ENCODE measurements at regions not wholly inside any gene's neighbourhood (a gene's known extent, or its start where the extent isn't known, plus 50 kb on each side); places are given as distances from the start of the nearest gene placed in this dataset.

DNA sequence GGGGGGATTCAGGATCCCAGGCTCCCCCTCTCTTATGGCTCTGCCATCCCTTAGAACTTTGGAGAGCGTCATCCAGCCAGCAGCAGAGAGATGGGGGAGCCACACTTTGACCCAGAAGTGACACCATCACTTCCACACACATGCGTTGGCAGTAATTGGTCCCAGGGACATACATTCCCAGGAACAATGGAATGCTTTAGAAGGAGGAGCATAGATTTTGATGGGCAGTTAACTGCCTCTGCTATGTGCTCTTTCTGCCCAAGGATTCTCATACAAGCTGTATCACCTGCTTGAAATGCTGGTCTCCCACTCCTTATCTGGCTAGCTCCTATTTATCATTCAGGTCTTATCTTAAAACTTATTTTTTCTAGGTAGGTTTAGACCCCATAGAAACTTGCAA lies 109.0 kb upstream of the RPH3A start:
- no peaks in the 10 kb centered on the region for H3K9me3 ChIP-seq (ENCODE audit: control insufficient read depth, insufficient read depth, low read depth, low read length)
- TF ChIP-seq, protein P1, sequence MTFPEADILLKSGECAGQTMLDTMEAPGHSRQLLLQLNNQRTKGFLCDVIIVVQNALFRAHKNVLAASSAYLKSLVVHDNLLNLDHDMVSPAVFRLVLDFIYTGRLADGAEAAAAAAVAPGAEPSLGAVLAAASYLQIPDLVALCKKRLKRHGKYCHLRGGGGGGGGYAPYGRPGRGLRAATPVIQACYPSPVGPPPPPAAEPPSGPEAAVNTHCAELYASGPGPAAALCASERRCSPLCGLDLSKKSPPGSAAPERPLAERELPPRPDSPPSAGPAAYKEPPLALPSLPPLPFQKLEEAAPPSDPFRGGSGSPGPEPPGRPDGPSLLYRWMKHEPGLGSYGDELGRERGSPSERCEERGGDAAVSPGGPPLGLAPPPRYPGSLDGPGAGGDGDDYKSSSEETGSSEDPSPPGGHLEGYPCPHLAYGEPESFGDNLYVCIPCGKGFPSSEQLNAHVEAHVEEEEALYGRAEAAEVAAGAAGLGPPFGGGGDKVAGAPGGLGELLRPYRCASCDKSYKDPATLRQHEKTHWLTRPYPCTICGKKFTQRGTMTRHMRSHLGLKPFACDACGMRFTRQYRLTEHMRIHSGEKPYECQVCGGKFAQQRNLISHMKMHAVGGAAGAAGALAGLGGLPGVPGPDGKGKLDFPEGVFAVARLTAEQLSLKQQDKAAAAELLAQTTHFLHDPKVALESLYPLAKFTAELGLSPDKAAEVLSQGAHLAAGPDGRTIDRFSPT (tag by site-specific recombination; IDR thresholded peaks at IDR 0.05), result no peak
- no peak for TF ChIP-seq ZNF426 (tag by site-specific recombination; IDR thresholded peaks at IDR 0.05)
- no peak for TF ChIP-seq ZNF707 (tag by site-specific recombination; IDR thresholded peaks at IDR 0.05)
- TF ChIP-seq ZNF223 (tag by site-specific recombination; IDR thresholded peaks at IDR 0.05), result no peak
- no peak for TF ChIP-seq ZNF19 (tag by site-specific recombination; IDR thresholded peaks at IDR 0.05; ENCODE audit: low read depth)
- TF ChIP-seq ZNF530 (tag by site-specific recombination; IDR thresholded peaks at IDR 0.05; ENCODE audit: low read depth), result no peak
- TF ChIP-seq YY1 (tag by site-specific recombination; IDR thresholded peaks at IDR 0.05), result no peak
- no peak for TF ChIP-seq GLIS2 (tag by site-specific recombination; IDR thresholded peaks at IDR 0.05)
- TF ChIP-seq ZNF677 (tag by site-specific recombination; IDR thresholded peaks at IDR 0.05), result no peak
- no peak for TF ChIP-seq ZNF792 (tag by site-specific recombination; IDR thresholded peaks at IDR 0.05)
- no peak for TF ChIP-seq ZNF302 (tag by site-specific recombination; IDR thresholded peaks at IDR 0.05; ENCODE audit: low read depth)
- H3K4me1 ChIP-seq (ENCODE audit: control insufficient read depth, insufficient read depth, low read length), result no peaks in the 10 kb centered on the region
- ChIA-PET CTCF (no interaction called here), POLR2A (no interaction called here)
- H3K4me3 ChIP-seq (ENCODE audit: low read depth, low read length), result no peak overlapping the region
- no peak overlapping the region for H3K27ac ChIP-seq (ENCODE audit: extremely low read depth, low read depth, low read length)
- H3K36me3 ChIP-seq (ENCODE audit: control insufficient read depth in 2 of 2, insufficient read depth in 1 of 2, low read length in 2 of 2), result no peaks in the 10 kb centered on the region

DNA sequence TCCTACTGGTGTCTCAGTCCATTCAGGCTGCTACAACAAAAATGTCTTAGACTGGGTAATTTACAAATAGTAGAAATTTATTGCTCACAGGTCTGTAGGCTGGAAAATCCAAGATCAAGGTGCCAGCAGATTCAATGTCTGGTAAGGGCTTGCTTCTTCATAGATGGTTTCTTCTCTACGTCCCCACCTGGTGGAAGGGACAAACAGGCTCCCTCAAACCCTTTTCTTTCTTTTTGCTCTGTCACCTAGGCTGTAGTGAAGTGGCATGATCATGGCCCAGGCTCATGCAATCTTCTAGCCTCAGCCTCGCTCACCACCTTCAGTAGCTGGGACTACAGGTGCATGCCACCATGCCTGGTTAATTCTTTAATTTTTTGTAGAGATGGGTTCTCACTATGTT lies 106.8 kb upstream of the RPH3A start:
- TF ChIP-seq ZNF548 (tag by site-specific recombination; IDR thresholded peaks at IDR 0.05) (no peak), ZNF610 (tag by site-specific recombination; IDR thresholded peaks at IDR 0.05; ENCODE audit: borderline replicate concordance) (no peak), ZNF791 (tag by site-specific recombination; IDR thresholded peaks at IDR 0.05) (no peak), RBAK (tag by site-specific recombination; IDR thresholded peaks at IDR 0.05) (no peak), ZNF596 (tag by site-specific recombination; IDR thresholded peaks at IDR 0.05) (no peak)
- TF ChIP-seq, protein P2, sequence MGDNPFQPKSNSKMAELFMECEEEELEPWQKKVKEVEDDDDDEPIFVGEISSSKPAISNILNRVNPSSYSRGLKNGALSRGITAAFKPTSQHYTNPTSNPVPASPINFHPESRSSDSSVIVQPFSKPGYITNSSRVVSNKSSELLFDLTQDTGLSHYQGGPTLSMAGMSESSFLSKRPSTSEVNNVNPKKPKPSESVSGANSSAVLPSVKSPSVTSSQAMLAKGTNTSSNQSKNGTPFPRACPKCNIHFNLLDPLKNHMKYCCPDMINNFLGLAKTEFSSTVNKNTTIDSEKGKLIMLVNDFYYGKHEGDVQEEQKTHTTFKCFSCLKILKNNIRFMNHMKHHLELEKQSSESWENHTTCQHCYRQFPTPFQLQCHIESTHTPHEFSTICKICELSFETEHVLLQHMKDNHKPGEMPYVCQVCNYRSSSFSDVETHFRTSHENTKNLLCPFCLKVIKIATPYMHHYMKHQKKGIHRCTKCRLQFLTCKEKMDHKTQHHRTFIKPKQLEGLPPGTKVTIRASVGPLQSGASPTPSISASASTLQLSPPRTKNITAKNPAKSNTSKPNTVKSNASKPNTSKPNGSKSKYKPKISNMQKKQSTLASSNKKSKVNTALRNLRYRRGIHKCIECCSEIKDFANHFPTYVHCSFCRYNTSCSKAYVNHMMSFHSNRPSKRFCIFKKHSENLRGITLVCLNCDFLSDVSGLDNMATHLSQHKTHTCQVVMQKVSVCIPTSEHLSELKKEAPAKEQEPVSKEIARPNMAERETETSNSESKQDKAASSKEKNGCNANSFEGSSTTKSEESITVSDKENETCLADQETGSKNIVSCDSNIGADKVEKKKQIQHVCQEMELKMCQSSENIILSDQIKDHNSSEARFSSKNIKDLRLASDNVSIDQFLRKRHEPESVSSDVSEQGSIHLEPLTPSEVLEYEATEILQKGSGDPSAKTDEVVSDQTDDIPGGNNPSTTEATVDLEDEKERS (tag by site-specific recombination; IDR thresholded peaks at IDR 0.05), result no peak
- TF ChIP-seq, protein P3, sequence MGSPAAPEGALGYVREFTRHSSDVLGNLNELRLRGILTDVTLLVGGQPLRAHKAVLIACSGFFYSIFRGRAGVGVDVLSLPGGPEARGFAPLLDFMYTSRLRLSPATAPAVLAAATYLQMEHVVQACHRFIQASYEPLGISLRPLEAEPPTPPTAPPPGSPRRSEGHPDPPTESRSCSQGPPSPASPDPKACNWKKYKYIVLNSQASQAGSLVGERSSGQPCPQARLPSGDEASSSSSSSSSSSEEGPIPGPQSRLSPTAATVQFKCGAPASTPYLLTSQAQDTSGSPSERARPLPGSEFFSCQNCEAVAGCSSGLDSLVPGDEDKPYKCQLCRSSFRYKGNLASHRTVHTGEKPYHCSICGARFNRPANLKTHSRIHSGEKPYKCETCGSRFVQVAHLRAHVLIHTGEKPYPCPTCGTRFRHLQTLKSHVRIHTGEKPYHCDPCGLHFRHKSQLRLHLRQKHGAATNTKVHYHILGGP (tag by site-specific recombination; IDR thresholded peaks at IDR 0.05), result no peak
- TF ChIP-seq, protein P4, sequence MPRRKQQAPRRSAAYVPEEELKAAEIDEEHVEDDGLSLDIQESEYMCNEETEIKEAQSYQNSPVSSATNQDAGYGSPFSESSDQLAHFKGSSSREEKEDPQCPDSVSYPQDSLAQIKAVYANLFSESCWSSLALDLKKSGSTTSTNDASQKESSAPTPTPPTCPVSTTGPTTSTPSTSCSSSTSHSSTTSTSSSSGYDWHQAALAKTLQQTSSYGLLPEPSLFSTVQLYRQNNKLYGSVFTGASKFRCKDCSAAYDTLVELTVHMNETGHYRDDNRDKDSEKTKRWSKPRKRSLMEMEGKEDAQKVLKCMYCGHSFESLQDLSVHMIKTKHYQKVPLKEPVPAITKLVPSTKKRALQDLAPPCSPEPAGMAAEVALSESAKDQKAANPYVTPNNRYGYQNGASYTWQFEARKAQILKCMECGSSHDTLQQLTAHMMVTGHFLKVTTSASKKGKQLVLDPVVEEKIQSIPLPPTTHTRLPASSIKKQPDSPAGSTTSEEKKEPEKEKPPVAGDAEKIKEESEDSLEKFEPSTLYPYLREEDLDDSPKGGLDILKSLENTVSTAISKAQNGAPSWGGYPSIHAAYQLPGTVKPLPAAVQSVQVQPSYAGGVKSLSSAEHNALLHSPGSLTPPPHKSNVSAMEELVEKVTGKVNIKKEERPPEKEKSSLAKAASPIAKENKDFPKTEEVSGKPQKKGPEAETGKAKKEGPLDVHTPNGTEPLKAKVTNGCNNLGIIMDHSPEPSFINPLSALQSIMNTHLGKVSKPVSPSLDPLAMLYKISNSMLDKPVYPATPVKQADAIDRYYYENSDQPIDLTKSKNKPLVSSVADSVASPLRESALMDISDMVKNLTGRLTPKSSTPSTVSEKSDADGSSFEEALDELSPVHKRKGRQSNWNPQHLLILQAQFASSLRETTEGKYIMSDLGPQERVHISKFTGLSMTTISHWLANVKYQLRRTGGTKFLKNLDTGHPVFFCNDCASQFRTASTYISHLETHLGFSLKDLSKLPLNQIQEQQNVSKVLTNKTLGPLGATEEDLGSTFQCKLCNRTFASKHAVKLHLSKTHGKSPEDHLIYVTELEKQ (tag by site-specific recombination; IDR thresholded peaks at IDR 0.05; ENCODE audit: borderline replicate concordance), result no peak
- Histone ChIP-seq H3K4me1 (ENCODE audit: control insufficient read depth, insufficient read depth, low read length) (no peaks in the 10 kb centered on the region), H3K9me3 (ENCODE audit: control insufficient read depth, insufficient read depth, low read depth, low read length) (no peaks in the 10 kb centered on the region), H3K4me3 (ENCODE audit: low read depth, low read length) (no peak overlapping the region), H3K36me3 (ENCODE audit: control insufficient read depth in 2 of 2, insufficient read depth in 1 of 2, low read length in 2 of 2) (no peaks in the 10 kb centered on the region), H3K27ac (ENCODE audit: extremely low read depth, low read depth, low read length) (no peak overlapping the region)
- POLR2A ChIA-PET, result no interaction called here
- CTCF ChIA-PET, result no interaction called here

Measured in HEK293 (cell line).